HG02973 (cell line): ENCODE measurements at regions not wholly inside any gene's neighbourhood (a gene's known extent, or its start where the extent isn't known, plus 50 kb on each side); places are given as distances from the start of the nearest gene placed in this dataset.
"Not testable (repeated sequence)": the region's sequence is repeated elsewhere in the genome, so short reads cannot be mapped to it uniquely, and the experiment has no call there.

ENCODE experiments used
- ATAC-seq: cut with Tn5 transposase; IDR thresholded peaks from one replicate; pipeline ENCODE4 v1.9.1; 2021; ENCODE audit warnings: moderate library complexity; ENCODE audit not compliant: unreplicated experiment

DNA sequence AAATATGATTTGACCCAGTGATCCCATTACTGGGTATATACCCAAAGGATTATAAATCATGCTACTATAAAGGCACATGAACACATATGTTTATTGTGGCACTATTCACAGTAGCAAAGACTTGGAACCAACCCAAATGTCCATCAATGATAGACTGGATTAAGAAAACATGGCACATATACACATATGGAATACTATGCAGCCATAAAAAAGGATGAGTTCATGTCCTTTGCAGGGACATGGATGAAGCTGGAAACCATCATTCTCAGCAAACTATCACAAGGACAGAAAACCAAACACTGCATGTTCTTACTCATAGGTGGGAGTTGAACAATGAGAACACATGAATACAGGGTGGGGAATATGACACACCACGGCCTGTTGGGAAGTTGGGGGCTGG is 330.5 kb upstream of the HNRNPA3 start:
- not testable (repeated sequence) for ATAC-seq

GRCh38 chr2:176885001-176885643 is 327.5 kb upstream of the HNRNPA3 start:
- ATAC-seq: no peak

DNA sequence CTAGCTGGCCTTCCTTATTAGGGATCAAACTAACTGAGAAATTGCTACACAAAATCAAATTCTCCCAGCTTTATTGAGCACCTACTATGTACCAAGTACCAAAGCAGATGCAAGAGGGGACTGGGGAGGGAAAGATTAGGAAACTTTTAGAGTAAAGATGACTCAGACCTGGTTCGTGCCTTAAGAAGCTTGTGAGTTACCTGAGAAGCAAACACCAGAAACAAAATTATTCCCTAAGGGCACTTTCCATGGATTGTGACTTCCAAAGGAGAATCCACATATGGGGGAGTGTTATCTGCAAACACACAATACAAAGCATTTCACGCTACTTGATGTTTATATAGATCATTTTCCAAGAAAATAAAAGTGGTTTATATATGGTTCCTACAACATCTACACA is 326.9 kb upstream of the HNRNPA3 start:
- no peak for ATAC-seq

DNA sequence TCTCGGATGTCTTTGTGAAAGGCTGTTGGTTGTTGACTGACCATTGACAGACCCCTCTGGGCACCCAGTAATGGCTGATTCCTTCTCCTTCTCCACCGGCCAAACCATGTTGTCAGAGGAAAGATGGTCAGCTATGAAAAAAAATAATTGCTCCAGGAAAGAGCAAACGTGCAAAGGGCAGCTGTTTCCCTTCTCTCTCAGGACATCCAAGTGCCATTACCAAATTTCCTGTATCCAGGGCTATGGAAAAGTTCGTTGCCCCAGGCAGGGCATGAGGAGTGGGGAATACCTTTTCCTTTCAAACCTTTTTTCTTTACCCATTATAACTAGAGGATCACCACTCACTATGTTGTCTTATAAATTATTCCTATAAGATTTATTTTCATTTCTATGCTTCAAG is 321.5 kb upstream of the HNRNPA3 start:
- ATAC-seq: no peak

- ATAC-seq: no peak
Measured at GRCh38 chr2:176891857-176892256, 320.7 kb upstream of the HNRNPA3 start.

DNA sequence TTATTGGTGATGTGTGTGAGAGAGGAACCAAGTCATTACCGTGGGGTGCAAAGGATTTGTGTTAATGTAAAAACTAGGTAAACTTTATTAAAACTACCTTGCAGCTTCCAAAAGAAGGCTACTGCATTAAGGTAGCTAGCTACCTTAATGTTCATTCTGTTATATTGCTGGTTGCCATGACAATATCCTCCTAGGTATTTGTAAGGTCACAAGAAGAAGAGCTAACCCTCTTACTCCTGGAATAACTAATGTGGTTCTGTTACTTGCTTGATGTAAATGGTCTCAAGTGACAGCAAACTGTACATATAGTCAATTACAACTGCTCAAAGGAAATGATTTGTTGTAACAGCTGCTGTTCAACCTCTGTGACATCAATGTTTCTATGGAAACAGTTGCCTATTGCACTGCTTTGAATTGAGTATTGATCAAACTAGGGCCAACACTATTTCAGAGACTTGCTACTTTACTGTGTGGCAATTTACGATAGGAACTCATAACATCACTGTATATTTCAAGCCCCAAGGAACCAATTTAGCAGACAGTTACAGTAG is 319.8 kb upstream of the HNRNPA3 start:
- no peak for ATAC-seq

DNA sequence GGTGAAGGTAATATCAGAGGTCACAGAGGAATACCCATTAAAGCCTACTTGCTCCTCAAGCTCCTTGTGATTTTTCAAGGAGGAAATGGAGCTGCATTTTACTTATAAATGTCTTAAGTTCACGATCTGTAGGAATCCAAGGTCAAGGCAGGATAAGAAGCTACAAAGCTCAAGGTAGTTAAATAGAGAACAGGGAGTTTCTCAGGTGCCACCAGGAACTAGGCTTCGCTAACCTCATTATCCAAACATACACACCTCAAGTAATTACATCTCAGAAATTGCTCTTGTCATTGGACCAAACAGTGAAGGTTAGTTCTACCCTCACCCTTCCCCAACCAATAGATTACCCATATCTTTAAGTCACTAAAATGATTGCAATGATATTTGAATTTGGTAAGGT is 317.4 kb upstream of the HNRNPA3 start:
- ATAC-seq: no peak

- ATAC-seq: no peak
Measured at GRCh38 chr2:176902454-176902853, 310.1 kb upstream of the HNRNPA3 start.

DNA sequence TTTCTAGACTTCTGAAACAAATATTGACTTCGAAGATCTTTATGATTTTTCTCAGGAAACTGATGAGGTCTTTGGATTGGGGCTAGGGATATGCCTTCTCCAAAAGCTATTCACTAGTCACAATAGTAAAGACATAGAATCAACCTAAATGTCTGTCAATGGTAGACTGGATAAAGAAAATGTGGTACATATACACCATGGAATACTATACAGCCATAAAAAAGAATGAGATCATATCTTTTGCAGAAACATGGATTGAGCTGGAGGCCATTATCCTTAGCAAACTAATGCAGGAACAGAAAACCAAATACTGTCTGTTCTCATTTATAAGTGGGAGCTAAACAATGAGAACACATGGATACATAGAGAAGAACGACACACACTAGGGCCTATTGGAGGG is 308.5 kb upstream of the HNRNPA3 start:
- not testable (repeated sequence) for ATAC-seq

- no peak for ATAC-seq
Measured at GRCh38 chr2:176907341-176907740, 305.3 kb upstream of the HNRNPA3 start.

DNA sequence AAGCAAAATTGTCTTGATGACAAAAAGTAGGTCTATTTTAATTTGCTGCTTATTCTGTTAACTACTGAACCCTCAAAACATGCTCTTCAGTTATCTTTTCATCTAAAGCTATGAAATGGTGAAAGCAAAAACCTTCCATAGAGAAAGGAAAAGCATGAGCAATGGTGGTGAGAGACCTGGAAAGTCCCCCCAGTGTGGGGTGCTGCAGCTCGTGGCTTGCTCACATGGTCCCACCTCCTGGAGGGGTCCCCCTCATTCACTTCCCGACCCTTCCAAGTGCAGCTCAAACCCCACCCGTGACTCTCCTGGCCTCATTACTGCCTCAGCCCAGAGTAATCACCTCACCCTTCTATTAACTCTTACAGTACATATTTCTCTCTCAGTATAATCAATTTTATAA is 301.8 kb upstream of the HNRNPA3 start:
- no peak for ATAC-seq

GRCh38 chr2:176913955-176914354 is 298.6 kb upstream of the HNRNPA3 start:
- ATAC-seq: no peak

- ATAC-seq: no peak
Measured at GRCh38 chr2:176914371-176914770, 298.2 kb upstream of the HNRNPA3 start.

GRCh38 chr2:176922545-176922944 is 290.0 kb upstream of the HNRNPA3 start:
- not testable (repeated sequence) for ATAC-seq

- ATAC-seq: no peak
Measured at GRCh38 chr2:176923205-176923604, 289.4 kb upstream of the HNRNPA3 start.

- no peak for ATAC-seq
Measured at GRCh38 chr2:176924909-176925534, 287.6 kb upstream of the HNRNPA3 start.

- ATAC-seq: no peak
Measured at GRCh38 chr2:176926453-176926852, 286.1 kb upstream of the HNRNPA3 start.

DNA sequence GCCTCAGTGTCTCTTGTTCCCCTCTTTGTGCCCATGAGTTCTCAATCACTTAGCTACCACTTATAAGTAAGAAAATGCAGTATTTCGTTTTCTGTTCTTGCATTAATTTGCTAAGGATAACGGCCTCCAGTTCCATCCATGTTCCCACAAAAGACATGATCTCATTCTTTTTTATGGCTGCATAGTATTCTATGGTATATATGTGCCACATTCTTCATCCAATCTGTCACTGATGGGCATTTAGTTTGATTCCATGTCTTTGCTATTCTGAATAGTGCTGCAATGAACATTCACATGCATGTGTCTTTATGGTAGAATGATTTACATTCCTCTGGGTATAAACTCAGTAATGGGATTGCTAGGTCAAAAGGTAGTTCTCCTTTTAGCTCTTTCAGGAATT is 283.2 kb upstream of the HNRNPA3 start:
- ATAC-seq: not testable (repeated sequence)

- ATAC-seq: peak; percentile 97
Measured at GRCh38 chr2:176931588-176932563, 280.7 kb upstream of the HNRNPA3 start.

GRCh38 chr2:176934131-176934530 is 278.5 kb upstream of the HNRNPA3 start:
- no peak for ATAC-seq

DNA sequence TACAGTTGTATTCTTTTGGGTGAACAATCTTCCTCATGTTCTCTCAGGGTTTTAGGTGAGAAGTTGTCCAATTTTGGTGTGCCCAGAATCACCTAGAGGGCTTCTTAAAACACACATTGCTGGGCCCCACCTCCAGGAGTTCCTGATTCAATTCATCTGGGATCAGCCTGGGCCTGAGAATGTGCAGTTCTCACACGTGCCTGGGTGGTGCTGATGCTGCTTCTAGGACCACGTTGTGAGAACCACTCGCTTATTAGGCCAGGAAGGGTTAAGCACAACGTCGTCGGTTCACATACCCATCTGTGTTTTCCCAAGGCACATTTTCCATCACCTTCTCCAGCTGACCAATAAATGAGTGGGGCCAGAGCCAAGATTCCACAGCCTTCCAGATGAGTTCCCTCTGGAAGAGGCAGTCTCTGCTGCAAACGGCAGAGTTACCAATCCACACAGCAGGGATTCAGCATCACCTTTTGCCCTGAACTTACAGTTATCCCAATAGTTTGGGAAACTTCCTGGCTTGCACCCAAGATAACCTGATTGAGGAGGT is 277.7 kb upstream of the HNRNPA3 start:
- ATAC-seq: no peak
